ENCODE measurements at regions not wholly inside any gene's neighbourhood (a gene's known extent, or its start where the extent isn't known, plus 50 kb on each side); places are given as distances from the start of the nearest gene placed in this dataset.

- no peak for TF ChIP-seq CTCF (IDR thresholded peaks at IDR 0.05; ENCODE audit: poor library complexity, severe bottlenecking)
- no peaks in the 10 kb centered on the region for H3K4me1 ChIP-seq (ENCODE audit: insufficient read depth, poor library complexity, severe bottlenecking)
- H3K27me3 ChIP-seq (ENCODE audit: insufficient read depth, poor library complexity, severe bottlenecking) = no peaks in the 10 kb centered on the region
- no peaks in the 10 kb centered on the region for H3K9me3 ChIP-seq (ENCODE audit: severe bottlenecking)
- no peak overlapping the region for H3K4me3 ChIP-seq (ENCODE audit: severe bottlenecking)
- DNase-seq (ENCODE audit: low spot score) (no peak), ATAC-seq (ENCODE audit: low read depth) (no peak)
- H3K27ac ChIP-seq (ENCODE audit: poor library complexity, severe bottlenecking) = no peak overlapping the region
- H3K36me3 ChIP-seq (ENCODE audit: low read depth) = no peaks in the 10 kb centered on the region
These were observed 94.7 kb upstream of the N4BP1 start for GRCh38 chr16:48704710-48705109.

GRCh38 chr16:48687421-48688038 lies 77.5 kb upstream of the N4BP1 start:
- Histone ChIP-seq H3K4me1 (ENCODE audit: insufficient read depth, poor library complexity, severe bottlenecking) (no peaks in the 10 kb centered on the region), H3K4me3 (ENCODE audit: severe bottlenecking) (no peak overlapping the region), H3K27ac (ENCODE audit: poor library complexity, severe bottlenecking) (no peak overlapping the region), H3K36me3 (ENCODE audit: low read depth) (no peaks in the 10 kb centered on the region), H3K9me3 (ENCODE audit: severe bottlenecking) (no peaks in the 10 kb centered on the region), H3K27me3 (ENCODE audit: insufficient read depth, poor library complexity, severe bottlenecking) (peaks cover 8% of the 10 kb centered on the region)
- no peak for DNase-seq (ENCODE audit: low spot score)
- ATAC-seq (ENCODE audit: low read depth) = peak; percentile 95
- TF ChIP-seq CTCF (IDR thresholded peaks at IDR 0.05; ENCODE audit: poor library complexity, severe bottlenecking) = peak; percentile 89

GRCh38 chr16:48684148-48684547 lies 74.2 kb upstream of the N4BP1 start:
- no peak for TF ChIP-seq CTCF (IDR thresholded peaks at IDR 0.05; ENCODE audit: poor library complexity, severe bottlenecking)
- ATAC-seq (ENCODE audit: low read depth) (no peak), DNase-seq (ENCODE audit: low spot score) (no peak)
- H3K9me3 ChIP-seq (ENCODE audit: severe bottlenecking) = no peaks in the 10 kb centered on the region
- H3K27me3 ChIP-seq (ENCODE audit: insufficient read depth, poor library complexity, severe bottlenecking) = peaks cover 3% of the 10 kb centered on the region
- H3K27ac ChIP-seq (ENCODE audit: poor library complexity, severe bottlenecking) = no peak overlapping the region
- H3K36me3 ChIP-seq (ENCODE audit: low read depth) = no peaks in the 10 kb centered on the region
- no peaks in the 10 kb centered on the region for H3K4me1 ChIP-seq (ENCODE audit: insufficient read depth, poor library complexity, severe bottlenecking)
- no peak overlapping the region for H3K4me3 ChIP-seq (ENCODE audit: severe bottlenecking)

- H3K27me3 ChIP-seq (ENCODE audit: insufficient read depth, poor library complexity, severe bottlenecking) = peaks cover 6% of the 10 kb centered on the region
- DNase-seq (ENCODE audit: low spot score) (no peak), ATAC-seq (ENCODE audit: low read depth) (no peak)
- H3K9me3 ChIP-seq (ENCODE audit: severe bottlenecking) = no peaks in the 10 kb centered on the region
- H3K27ac ChIP-seq (ENCODE audit: poor library complexity, severe bottlenecking) = no peak overlapping the region
- H3K4me3 ChIP-seq (ENCODE audit: severe bottlenecking) = no peak overlapping the region
- H3K36me3 ChIP-seq (ENCODE audit: low read depth) = no peaks in the 10 kb centered on the region
- H3K4me1 ChIP-seq (ENCODE audit: insufficient read depth, poor library complexity, severe bottlenecking) = no peaks in the 10 kb centered on the region
- TF ChIP-seq CTCF (IDR thresholded peaks at IDR 0.05; ENCODE audit: poor library complexity, severe bottlenecking) = no peak
These were observed 73.0 kb upstream of the N4BP1 start for GRCh38 chr16:48682971-48683370.

GRCh38 chr16:48681520-48681919 lies 71.5 kb upstream of the N4BP1 start:
- Histone ChIP-seq H3K4me3 (ENCODE audit: severe bottlenecking) (no peak overlapping the region), H3K4me1 (ENCODE audit: insufficient read depth, poor library complexity, severe bottlenecking) (no peaks in the 10 kb centered on the region), H3K27ac (ENCODE audit: poor library complexity, severe bottlenecking) (no peak overlapping the region), H3K36me3 (ENCODE audit: low read depth) (no peaks in the 10 kb centered on the region), H3K9me3 (ENCODE audit: severe bottlenecking) (no peaks in the 10 kb centered on the region), H3K27me3 (ENCODE audit: insufficient read depth, poor library complexity, severe bottlenecking) (peaks cover 6% of the 10 kb centered on the region)
- ATAC-seq (ENCODE audit: low read depth) (no peak), DNase-seq (ENCODE audit: low spot score) (no peak)
- TF ChIP-seq CTCF (IDR thresholded peaks at IDR 0.05; ENCODE audit: poor library complexity, severe bottlenecking) = no peak

Data from RWPE2 (cell line).